Fibroblast of skin of left quadriceps (primary cell): ENCODE measurements at regions not wholly inside any gene's neighbourhood (a gene's known extent, or its start where the extent isn't known, plus 50 kb on each side); places are given as distances from the start of the nearest gene placed in this dataset.

Source experiments
- DNase-seq, 2 experiments: peaks; one replicate each; pipeline ENCODE4 v3.0.0-alpha.2; 2013; ENCODE audit warnings: low read depth in 2 of 2

DNA sequence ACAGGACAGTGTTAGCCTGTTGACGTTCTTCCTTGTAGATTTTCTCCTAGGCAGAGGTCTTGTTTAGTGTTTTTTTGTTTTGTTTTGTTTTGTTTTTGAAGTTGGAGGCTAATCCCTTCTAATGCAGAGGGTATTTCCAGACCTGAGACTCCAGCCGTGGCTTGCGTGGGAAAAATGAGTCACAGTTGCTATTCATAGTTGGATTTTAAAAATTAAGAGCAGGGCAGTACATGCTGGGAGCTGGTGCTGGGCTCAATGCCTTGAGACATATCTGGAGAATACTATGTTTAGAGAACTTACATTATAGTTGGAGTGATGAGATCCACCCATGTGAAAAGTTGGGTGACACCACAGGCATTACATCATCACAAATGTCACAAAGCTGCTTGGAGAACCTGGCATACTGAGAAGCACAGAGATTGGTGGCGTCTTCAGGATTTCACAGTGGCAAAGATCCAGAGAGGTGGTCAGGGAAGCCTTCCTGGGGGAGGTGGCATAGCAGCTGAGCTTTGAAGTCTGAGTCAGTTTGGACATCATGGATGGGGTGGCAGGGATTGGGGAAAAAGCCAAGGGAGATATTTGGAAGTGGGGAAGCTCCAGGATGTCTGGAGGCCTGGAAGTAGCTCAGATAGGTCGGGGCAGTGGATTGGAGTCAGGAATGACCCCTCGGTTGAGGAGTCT is 249.4 kb downstream of the LOXHD1 start:
- DNase-seq, result no peak

- DNase-seq, result no peak
Measured at GRCh38 chr18:46408334-46408987, 248.6 kb downstream of the LOXHD1 start.

GRCh38 chr18:46411191-46411828 is 245.7 kb downstream of the LOXHD1 start:
- no peak for DNase-seq

- no peak for DNase-seq
Measured at GRCh38 chr18:46411867-46412690, 244.9 kb downstream of the LOXHD1 start.

DNA sequence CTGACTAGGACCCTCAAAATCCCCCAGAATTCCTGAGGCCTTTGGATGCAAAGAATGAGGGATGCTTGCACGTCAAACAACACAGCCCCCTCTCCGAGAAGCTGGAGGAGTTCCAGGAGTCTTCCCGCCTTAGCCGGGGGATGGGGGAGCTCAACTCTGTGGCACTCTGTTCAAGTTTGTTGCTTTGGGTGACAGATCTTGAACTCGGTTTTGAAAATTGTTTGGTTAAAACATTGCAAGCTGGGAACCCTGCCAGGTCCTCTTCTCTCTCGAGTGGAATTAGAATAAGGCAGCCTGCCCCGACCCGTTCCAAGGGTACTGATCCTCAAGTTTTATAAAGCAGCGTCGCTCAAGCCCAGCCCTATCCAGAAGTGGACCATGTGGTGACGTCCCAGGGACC is 244.1 kb downstream of the LOXHD1 start:
- DNase-seq, result no peak

DNA sequence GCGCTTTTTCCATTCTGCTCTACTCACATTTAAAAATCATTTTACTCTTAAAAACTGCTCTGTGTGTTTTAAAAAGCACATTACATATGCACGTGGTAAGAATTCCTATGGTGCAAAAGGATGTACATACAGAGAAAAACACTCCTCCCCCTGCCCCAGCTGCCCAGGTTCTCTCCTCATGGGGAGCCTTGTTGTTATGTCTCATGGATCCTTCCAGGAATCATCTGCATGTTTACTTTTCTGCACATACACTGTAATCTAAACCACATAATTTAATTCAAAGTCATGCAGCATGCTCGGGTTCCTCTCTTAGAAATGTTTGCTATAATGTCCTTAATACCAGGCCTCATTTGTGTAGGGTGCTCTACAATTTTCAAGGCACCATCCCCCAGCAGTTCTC is 243.3 kb downstream of the LOXHD1 start:
- DNase-seq, result no peak

- DNase-seq, result no peak
Measured at GRCh38 chr18:46414863-46415262, 242.2 kb downstream of the LOXHD1 start.

DNA sequence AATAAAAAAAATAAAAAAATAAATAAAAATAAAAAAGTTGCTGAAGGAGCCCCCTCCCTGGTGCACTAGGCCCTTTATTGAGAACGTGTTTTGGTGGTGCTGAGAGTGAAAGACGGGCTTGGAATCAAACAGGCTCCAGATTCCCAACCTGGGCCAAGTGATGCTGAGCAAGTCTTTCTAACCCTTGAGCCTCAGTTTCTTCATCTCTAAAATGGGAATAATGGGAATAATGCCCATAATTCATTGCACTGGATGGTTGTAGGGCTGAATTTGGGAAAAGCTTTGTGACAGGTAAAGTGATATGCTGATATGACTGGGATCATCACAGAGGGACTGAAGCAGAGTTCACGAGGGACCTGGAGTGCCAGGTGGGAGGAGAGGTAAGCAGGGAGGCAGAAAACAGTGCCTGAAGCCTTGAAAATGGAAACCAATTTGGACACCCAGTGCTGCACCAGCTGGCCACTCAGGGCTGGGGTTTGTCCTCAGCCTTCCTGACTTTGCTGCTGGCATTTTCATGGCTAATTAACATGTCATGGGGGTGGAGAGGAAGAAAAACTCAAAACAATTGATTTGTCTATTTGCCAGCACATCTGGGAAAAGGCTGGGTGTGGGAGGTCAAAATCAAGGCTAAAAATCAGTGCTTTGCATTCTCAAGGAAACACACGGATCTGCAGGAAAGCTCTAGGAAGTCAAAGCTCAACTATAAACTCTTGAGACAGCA is 241.3 kb downstream of the LOXHD1 start:
- DNase-seq, result no peak

GRCh38 chr18:46416706-46417638 is 240.0 kb downstream of the LOXHD1 start:
- no peak for DNase-seq

DNA sequence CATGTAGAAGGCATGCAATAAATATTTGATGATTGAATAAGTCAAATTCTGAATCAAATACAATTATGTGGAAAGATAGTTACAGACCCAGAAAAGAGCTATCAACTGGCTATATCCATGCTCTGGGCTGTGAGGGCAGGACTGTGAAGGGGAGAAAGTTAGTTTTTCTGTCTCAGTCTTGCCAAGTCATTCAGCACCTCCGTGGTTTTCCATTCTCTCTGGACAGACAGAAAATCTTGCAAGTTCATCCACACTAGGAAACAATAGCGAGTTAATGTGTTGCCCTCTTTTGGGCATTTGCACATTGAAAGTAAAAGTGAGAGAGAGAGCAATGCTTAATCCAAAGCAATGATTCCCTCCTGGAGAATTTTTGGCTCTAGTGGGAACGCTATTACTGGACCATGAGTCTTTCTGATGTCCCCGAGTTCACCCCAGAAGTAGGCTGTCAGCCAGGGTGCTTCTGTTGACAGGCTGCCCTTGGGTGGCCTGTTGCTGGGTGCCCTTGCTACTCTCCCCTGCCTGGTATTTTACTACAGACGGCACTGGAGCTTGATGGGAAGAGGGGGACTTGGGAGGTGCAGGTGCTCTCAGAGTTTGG is 238.3 kb downstream of the LOXHD1 start:
- no peak for DNase-seq

DNA sequence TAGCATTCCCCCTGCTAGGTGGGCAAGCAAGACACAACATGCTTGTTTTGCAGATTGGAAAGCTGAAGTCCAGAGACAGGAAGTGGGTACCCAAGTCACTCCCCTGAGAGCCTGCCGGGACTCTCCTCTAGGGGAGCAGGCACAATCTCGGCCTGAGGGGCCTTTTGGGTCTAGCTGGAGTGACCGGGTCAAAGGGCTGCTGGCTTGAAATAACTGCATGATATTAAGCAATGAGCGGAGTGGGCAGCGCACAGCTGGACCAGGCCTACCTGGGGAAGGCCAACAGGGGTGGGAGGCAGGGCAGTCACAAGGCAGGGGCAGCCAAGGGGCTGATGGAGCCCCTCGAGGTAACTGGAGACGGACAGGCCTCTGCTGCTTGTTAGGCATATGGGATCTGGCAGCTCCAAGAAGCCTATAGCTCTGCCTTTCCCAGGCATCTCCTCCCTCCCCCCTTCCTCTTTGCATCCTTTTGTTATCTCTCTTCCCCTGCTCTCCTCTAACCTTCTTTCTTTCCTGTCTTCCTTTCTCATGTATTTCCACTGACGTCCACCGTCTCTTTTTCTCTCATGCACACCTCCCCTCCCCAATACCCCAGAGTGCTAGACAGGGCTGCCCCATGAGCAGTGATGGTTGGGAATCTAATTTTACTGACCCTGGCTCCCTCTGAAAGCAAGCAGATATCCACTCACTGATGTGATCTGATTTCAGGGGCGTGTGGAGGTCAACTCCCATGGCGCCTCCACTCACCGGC is 237.5 kb downstream of the LOXHD1 start:
- no peak for DNase-seq

GRCh38 chr18:46421973-46422551 is 235.0 kb downstream of the LOXHD1 start:
- DNase-seq, result no peak

DNA sequence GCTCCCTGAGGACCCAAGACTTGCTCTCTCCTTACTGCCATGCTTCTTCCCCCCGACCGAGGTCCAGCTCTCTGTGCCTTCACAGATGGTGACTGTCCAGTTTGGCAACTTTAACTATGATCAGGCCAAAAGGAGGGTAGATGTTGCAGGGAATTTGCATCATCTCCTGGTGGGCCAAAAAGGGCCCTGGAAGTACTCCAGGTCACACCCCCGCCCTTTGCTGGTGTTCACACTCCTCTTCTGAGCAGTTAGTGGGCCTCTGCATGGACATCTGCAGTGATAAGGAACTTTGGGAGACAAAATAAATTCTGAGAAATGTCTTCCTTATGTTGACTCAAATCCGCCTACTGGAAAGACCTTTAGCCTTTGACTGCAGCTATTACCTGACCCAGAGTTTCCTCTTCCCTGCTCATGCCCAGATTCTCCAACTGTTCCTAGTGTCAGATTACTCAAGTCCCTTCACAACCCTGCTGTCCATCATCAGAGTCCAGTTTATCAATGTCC is 234.4 kb downstream of the LOXHD1 start:
- no peak for DNase-seq

GRCh38 chr18:46423226-46423805 is 233.7 kb downstream of the LOXHD1 start:
- no peak for DNase-seq

- DNase-seq, result no peak
Measured at GRCh38 chr18:46424898-46425297, 232.1 kb downstream of the LOXHD1 start.

DNA sequence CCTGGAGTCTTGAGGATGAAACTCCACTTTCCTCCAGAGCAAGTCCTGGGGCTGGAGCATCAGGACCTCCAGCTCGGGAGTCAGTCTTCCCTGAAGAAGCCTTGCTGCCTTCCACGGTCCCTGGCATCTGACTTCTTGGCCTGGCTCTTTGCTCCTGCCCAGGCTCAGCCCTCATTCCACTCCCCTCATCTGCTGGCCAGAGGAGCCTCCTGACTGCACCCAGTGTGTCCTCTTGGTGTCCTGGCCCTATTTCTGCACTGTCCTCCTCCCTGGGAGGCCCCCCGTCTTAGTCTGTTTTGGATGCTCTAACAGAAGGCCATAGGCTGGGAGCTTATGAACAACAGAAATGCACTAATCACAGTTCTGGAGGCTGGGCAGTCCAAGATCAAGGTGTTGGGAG is 231.5 kb downstream of the LOXHD1 start:
- DNase-seq, result no peak

DNA sequence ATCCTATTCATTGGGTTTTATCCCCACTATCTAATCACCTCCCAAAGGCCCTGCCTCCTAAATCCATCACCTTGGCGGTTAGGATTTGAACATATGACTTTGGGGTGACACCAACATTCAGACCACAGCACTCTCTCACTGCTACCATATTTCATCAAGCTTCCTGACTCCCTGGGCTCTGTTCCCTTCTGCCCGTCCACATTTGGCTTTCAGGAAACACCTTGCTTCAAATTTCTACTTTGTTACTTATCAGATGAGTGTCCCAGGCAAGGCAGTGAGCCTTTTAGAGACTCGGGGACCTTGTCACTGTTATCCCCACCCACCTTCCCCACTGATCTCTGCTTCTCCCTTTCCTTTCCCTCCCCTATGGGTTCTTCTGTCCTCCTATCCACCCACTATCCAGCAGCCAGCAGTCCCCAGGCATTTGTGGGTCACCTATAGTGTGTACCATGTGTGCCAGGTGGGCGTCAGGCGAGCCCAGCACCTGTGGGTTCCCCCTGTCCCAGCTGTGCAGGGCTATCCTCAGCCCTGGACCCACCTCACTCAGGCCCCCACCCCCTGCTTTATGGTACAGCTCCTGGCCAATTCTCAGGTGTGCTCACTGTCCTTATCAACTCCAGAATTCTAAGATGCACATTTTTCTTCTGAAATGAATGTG is 230.9 kb downstream of the LOXHD1 start:
- no peak for DNase-seq

- DNase-seq, result no peak
Measured at GRCh38 chr18:46426679-46427047, 230.4 kb downstream of the LOXHD1 start.
